COLO668 (cell line): ENCODE measurements at regions not wholly inside any gene's neighbourhood (a gene's known extent, or its start where the extent isn't known, plus 50 kb on each side); places are given as distances from the start of the nearest gene placed in this dataset.
"Not testable (repeated sequence)": the region's sequence is repeated elsewhere in the genome, so short reads cannot be mapped to it uniquely, and the experiment has no call there.

ENCODE experiments used
- DNase-seq: peaks from one replicate; lab custom pipeline; 2025; ENCODE audit not compliant: unreplicated experiment; lab: John Stamatoyannopoulos, UW

DNA sequence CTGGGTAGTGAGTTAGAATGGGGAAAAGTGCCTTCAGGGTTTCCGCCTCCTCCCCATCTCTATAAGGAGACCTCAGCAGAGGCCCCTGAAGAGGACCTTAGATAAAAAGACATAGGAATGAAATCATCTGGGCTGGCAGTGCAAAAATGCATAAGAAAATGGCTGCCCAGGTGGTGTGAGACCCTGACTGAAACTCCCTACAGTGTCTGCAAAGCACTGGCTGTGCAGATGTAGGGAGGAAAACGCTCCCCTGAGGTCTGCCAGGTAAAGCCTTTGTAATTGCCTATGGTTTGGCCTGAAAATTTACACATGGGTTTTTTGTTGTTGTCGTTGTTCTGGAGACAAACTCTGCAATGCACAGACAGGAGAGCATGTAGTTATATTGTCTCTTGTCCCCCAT, 128.1 kb upstream of the VWC2 start:
- DNase-seq: no peak

DNA sequence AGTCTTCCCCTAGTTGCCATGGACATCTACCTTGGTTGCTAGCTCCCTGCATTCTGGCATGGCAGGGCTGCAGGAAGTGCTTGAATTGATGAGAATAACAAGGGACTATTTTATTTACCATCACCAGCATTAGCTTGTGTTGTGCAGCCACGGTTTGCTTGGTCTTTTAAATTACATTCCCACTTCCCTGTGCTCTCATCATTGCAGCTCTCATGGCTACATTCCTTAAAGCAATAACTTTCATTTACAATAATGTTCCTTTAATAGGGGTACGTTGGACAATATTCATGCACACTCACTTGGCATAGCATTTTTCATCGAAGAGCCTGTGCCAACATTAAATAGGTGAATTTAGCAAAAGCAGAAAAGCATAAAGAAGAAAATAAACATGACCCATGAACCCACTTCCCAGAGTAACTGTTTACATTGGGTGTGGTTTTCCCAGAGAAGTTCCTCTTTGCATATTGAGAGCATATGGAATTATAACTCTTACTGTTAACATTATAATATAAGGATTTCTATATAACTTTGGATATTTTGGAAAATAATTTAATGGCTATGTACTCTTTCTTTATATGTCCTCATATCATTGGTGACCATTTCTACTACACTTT, 113.2 kb upstream of the VWC2 start:
- no peak for DNase-seq

DNA sequence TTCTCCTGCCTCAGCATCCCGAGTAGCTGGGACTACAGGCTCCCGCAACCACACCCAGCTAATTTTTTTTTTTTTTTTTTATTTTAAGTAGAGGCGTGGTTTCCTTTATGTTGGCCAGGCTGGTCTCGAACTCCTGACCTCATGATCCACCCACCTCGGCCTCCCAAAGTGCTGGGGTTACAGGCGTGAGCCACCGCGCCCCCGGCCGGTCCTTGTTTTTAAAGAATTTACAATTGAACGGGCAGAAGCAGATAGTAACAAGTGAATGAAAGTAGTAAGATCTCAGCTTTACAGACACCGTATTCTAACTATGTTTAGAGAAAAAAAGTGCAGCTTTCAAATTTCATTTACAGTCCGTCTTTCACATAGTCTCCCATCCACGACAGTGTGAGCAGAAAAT, 112.5 kb upstream of the VWC2 start:
- no peak for DNase-seq

GRCh38 chr7:49665963-49666362, 107.5 kb upstream of the VWC2 start:
- not testable (repeated sequence) for DNase-seq

GRCh38 chr7:49666764-49667163, 106.7 kb upstream of the VWC2 start:
- no peak for DNase-seq

- DNase-seq: no peak
Measured at GRCh38 chr7:49669285-49669684, 104.2 kb upstream of the VWC2 start.

GRCh38 chr7:49669692-49670260, 103.7 kb upstream of the VWC2 start:
- DNase-seq: no peak

- no peak for DNase-seq
Measured at GRCh38 chr7:49670991-49671390, 102.4 kb upstream of the VWC2 start.

GRCh38 chr7:49692516-49692915, 80.9 kb upstream of the VWC2 start:
- no peak for DNase-seq

- DNase-seq: no peak
Measured at GRCh38 chr7:49695971-49696370, 77.5 kb upstream of the VWC2 start.

GRCh38 chr7:49700841-49701240, 72.6 kb upstream of the VWC2 start:
- DNase-seq: no peak

- DNase-seq: no peak
Measured at GRCh38 chr7:49702099-49702498, 71.3 kb upstream of the VWC2 start.

- DNase-seq: no peak
Measured at GRCh38 chr7:49703337-49703736, 70.1 kb upstream of the VWC2 start.

- no peak for DNase-seq
Measured at GRCh38 chr7:49703881-49704280, 69.6 kb upstream of the VWC2 start.

DNA sequence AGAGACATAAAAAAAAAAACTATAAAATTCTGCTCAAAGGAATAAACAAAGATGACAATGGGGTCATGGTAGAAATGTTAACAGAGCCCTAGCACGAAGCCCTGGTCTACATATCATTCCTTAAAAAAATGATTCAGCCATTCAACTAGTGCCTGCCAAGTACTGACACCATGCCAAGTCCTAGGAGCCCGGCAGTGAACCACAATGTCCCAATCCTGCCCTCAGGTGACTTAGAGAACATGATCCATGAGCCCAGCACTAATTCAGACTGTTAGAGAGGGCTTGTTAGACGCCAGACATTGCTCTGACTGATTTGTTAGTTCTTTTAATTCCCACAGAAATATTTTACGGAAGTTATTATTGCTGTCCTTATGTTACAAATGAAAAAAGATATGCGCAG, 67.3 kb upstream of the VWC2 start:
- DNase-seq: no peak

DNA sequence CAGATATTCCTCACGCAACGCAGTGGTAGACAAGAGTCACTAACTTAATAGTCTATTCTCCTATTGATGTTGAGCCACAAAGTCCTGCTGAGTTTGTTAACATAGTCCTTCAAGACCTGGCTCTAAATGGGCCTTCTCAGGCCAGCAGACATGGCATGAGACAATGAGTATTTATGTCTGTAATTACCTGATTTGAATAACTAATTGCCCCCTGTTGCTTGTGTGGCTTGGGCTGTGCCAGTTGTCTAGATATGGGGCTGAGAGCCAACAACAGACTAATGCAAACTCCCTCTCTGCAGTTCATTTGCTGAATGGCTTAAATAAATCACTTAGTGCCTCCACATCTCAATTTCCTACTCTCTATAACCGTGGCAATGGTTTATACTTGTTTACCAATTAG, 65.5 kb upstream of the VWC2 start:
- DNase-seq: no peak

DNA sequence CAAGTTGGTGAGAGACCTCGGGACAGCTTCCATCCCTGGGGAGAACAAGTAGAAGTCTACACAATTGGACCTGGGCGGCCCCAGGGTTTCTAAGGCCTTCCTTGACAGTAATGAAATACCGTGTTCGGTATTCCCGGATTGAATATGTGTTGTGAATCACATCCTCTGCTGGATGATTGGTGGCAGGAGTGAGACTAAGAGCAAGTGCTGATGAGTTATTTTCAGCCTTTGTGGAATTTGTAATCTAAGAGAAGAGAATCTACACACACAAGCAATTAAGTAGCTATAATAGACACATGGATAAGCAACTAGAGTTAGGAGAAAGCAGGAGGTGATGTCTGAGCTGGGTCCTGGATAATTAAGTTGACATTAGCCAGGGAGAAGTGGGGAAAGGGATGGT, 64.8 kb upstream of the VWC2 start:
- DNase-seq: no peak

- DNase-seq: not testable (repeated sequence)
Measured at GRCh38 chr7:49711072-49711723, 62.2 kb upstream of the VWC2 start.

- no peak for DNase-seq
Measured at GRCh38 chr7:49714182-49714581, 59.3 kb upstream of the VWC2 start.

- no peak for DNase-seq
Measured at GRCh38 chr7:49715486-49715885, 58.0 kb upstream of the VWC2 start.

GRCh38 chr7:49717547-49717946, 55.9 kb upstream of the VWC2 start:
- DNase-seq: no peak

DNA sequence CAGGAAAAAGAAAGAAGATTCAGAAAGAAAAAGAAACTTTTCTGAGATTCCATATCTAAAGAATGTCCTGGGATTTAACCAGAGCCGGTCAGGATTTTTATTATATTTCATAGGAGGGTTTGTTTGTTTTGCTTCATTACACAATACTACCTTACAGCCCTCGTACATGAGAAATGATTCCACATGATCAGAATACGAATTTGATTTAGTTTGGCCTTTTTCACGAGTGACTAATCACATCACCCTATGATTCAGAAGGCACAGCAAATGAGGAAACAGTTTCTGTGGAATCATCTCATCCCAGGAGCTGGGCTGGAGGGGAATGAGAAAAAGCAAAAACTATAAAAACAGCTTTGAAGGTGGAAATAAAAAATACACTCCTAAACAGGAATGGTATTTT, 54.7 kb upstream of the VWC2 start:
- DNase-seq: no peak

DNA sequence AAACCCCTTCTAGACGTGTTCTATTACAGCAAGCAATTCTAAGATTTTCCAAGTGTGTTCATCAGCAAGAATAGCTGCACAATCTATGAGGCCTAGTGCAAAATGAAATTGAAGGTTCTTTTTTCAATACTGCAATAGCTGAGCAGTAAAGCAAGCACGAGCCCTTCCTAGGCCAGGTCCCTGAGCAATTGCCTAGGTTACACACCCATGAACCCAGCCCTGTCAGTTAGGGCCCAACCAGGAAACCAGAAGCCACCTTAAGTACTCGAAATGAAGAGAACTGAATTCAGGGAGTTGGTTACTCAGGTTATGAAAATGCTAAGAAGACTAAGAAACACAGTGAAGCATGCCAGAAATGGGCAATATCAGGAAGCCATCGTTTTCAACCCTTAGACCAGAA, 52.0 kb upstream of the VWC2 start:
- no peak for DNase-seq
